Inferior parietal cortex (tissue), 1 donor: ENCODE measurements at regions not wholly inside any gene's neighbourhood (a gene's known extent, or its start where the extent isn't known, plus 50 kb on each side); places are given as distances from the start of the nearest gene placed in this dataset.

ENCODE experiments used
- DNase-seq: peaks from one replicate; pipeline ENCODE4 v3.0.0-alpha.2; 2016; ENCODE audit errors: extremely low spot score

DNA sequence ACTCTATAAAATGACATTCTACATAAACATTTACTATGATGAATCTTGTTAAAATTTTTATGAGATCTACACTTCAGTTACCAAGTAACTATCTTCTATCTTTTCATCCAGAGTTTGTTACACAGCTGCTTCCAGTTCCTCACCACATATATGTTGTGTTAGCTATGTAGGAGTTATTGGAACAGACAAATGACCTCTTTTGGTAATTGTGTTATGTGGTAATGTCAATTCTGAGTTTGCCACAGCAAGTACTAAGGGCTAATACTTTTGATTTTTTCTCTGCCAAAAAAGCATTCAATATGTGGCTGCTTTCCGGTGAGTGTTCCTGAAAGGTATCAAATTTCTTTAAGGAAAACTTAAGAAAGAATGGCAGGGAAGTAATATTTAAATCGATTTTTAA lies 573.9 kb upstream of the PCDH15 start:
- no peak for DNase-seq

DNA sequence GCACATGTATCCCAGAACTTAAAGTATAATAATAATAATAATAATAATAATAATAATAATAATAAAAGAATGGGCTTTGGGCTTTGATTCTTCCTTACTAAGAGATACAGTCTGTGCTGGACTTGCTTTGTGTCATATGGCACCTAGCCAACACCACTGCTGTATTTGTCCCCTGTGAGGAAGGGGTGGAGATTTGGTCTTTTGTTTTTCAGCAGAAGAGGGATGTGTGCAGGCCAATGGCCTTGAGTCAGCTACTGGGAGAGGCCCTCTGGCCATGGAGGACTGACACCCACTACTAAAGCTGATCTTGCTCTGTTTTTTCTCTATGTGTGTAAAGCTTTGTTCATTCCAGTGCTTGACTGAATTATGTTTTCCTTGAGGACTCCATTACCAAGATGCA lies 573.0 kb upstream of the PCDH15 start:
- DNase-seq: no peak

DNA sequence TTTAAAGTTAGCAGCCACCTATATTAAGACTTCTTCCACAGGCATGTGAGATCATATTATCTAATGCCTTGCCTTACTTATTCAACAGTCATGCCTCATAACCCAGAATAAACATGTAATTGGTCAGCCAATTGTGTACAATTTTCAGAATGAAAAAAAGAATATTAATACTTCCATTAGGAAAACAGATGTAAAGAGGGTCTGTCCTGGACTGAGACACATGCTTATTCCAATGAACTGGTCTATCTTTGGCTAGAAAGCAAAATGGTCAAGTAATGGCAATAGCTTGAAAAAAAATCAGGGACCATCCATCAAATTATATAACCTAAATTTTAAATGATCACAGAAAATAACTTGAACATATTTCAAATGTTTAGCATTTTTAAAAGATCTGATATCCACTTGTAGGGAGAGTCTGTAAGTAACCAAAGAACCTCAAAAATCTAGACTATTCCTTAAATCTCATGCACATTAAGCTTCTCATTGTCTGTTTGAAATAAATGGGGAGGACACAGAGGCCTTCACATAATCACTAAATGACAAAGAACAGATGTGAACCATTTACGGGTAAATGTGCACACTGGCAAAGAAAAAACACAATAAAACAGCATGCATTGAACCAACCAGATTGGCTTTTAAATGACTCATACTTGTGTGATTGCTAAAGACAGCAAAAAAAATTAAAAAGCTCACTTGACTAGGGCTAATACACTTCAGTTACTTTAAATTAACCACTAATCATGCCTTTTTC lies 568.8 kb upstream of the PCDH15 start:
- DNase-seq: no peak

DNA sequence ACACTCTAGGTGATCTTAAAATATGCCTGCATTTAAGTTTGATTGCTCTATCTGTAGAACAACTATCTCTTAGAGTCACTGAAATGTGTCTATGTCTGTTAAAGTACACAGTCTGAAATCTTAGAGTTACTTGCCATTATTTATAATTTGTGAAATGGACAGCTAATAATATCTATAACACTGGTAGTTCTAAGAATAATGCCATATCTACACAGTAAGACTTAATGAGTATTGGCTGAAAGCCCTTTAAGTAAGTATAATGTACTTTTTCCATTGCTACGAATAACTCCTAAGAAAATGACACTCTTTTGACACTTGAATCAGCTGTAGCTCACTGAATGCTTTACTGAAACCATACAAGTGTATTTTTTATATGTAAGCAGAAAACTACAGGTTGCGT lies 567.4 kb upstream of the PCDH15 start:
- DNase-seq: no peak

DNA sequence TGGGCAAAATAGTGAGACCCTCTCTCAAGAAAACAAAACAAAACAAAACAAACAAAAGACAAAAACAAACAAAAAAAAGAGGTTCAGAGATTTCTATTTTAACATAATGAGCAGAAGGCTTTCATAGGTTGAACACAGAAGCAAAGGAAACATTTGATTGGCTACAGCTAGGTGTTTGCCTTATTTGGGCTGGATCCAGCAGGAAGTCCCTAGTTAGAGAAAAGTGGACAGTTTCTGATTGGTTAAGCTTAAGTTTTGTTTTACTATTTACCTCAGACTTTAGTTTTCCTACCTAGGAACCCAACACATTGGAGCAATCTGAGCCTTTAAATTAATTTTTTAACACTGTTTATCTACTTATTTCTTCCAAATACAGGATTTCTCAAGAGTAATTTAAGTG lies 566.5 kb upstream of the PCDH15 start:
- DNase-seq: no peak

DNA sequence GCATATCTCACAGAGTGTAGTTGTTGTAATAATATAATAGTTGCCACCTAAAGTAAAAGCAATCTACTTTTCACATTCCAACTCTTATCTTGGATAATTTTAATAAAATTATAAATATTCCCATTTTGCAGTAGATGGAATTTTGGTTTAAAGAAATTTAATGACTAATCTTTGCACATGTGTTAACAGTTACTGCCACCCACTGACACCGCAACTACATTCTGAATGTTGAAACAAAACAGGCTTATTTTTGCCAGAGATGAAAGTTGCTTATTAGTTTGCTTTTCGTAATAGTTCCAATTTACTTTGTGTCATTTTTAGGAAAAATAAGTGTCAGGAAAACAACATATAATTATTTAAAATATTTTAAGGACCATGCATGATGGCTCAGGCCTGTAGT lies 557.5 kb upstream of the PCDH15 start:
- no peak for DNase-seq

DNA sequence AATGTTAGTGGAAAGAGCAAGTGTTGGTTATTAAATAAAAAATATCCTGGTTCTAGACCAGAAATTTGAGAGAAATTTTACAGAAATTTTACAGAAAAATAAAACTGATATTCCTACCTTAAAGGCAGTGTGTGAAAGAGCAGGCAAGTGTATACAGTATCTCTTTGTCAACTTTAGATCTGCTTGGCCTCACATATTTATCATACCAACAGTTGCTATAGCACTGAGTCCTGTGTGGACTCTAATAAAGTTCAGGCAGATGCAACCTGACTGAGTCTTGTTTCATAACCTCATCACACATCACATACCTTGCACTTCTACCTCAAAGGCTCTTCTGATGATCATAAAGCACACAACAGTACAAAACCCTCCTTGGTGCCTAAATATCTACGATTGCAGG lies 552.4 kb upstream of the PCDH15 start:
- no peak for DNase-seq

DNA sequence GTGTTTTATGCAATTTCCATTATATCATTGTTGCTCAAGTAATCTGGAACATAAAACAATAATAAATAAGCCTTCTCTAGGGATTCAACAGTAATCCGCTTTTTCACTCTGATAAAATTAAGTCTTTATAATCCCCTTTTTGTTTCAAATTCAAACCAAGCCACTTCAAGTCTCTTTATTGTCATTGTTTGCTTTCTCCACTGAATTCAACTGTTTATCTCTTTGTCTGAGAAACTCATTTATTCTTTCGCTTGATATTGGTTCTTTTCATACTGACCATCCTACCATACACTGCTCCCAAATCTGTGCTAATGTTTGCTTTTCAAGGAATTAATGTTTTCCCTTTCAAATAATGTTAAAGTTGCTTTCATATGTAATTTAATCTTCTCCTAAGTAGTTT lies 550.4 kb upstream of the PCDH15 start:
- DNase-seq: no peak

DNA sequence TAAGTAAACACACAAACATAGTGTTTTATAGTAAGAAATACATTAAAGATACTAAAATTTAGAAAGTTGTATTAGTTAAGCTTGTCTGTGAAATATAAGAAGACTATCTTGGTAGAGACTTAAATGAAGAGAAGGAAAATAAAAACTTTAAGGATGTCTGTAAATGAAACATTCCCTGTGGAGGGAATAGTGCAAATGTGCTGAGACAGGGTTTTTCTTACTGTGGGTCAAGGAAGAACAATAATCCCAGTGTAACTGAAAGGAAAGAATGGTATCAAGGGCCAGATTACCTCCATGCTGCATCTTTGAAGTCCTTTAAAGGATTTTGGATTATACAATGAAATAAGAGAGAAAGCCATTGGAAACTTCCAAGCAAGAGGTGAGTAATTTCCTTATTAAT lies 547.5 kb upstream of the PCDH15 start:
- DNase-seq: no peak

DNA sequence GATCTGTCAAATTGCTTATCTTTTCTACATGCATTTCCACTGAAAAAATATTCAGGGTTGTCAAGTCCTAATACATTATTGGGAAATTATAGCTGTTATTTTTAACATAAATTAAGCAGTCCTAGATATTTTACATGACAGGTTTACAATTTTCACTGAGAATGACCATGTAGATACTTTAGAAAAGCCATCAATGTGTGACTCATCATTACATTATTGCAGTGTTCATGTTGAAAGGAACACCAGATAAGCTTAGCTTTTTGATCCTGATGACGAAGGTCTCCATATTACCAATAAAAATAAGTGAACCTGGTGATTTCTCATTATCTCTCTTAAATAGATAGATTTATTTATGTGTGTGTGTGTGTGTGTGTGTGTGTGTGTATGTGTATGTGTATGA lies 529.5 kb upstream of the PCDH15 start:
- no peak for DNase-seq

DNA sequence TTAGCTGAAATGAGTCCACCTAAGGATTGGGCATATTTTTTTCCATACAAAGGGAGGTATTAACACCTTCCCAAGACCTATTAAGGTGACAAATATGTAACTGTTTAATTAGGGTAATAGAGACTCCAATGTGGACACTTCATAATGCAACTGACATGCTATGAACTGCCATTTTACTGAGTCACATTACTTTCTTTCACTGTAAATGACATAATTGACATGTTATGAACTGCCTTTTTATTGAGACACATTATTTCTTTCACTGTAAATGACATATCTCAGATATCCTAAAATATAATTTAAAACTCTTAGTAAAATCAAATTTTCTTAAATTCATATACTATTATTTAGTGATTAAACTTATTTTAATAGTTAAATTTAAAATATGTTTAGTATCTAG lies 528.8 kb upstream of the PCDH15 start:
- no peak for DNase-seq

DNA sequence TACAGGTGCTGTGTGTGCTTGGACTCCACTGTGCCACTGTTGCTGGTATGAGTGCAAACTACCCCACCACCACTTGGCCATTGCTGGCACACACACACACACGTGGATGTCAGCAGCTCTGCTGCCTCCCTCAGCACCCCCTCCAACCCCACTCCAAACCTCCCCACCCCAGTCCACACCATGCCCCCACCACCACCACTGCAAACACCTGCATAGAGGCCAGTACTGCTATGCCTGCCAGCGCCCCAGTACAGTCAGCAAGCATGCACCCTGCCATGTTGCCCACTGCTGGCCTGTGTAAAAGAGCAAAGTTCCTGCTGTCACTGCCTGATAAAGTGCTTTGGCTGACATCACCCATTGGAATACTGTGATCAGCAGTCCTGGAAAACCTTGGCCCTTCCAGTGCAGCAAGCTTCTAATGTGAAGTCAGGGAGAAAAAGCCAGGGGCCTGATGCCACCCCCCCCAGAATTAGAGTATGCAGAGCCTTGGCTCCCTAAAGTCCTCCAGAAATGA lies 519.2 kb upstream of the PCDH15 start:
- no peak for DNase-seq

DNA sequence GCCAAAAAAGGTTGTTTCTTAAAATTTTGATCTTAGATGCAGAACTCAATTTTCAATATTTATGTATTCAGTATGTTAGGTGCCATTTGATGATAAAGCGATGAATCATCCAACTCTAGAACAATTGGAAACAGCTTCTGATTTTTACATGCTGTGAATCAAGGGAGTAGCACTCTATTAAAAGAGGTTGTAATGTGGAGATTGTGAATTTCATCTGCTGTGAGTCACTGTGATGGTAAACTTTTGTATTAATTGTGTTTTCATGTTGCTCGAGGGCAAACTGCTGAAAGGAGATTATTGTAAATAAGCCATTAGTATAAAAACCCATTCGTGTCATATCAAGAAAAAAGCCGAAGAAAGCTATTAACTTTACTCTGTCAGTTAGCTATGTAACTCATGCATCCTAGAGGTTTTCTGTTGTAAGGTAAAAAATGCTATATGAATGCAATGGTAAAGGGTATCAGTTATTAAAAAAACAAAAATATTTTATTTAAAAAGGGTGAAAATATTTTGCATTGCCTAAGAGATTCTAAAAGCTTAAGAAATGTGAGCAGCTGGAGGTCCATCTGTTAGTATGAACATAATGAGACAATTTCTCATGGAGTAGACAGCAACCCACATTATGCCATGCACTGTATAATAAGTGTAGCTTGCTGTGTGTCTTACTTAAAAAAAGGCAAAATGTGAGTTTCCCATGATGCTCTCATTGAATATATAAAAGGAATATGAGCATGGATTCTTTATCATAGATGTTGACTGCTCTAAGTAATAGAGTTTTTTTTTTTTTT lies 511.0 kb upstream of the PCDH15 start:
- peak; percentile 28 for DNase-seq

DNA sequence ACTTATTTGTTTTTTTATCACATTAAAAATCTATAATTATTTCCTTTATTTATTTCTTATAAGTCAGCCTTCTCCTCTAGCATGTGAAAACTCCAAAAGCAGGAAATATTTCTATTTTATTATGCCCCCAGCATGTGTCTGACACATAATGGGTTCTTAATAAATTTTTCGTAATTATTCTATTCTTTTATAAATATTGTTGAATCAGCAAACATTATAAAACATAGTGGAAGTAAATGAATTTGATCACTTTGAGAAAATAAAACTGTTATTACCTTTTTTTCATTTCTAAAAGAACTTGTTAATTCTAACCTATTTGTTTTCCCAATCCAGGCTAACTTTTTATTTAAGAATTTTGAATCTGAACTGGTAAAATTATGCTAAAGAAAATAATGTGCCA lies 509.1 kb upstream of the PCDH15 start:
- no peak for DNase-seq

DNA sequence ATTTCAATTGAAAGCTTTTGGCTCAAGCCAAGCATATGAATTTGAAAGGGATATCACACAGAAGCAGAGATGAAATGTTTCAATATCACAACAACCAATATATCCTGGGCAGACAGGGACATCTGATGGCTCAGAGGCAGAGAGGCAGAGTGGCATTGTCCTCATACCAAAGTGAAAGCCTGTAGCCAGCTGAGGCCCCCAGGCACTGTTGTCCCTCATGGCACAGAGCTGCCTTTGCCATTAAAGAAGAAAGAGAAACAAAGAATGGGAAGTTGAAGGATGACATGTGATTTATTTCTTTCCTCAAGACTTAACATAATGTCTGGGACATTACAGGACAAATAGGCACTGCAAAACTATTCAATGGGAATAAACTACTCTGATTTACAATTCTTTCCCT lies 504.3 kb upstream of the PCDH15 start:
- no peak for DNase-seq

DNA sequence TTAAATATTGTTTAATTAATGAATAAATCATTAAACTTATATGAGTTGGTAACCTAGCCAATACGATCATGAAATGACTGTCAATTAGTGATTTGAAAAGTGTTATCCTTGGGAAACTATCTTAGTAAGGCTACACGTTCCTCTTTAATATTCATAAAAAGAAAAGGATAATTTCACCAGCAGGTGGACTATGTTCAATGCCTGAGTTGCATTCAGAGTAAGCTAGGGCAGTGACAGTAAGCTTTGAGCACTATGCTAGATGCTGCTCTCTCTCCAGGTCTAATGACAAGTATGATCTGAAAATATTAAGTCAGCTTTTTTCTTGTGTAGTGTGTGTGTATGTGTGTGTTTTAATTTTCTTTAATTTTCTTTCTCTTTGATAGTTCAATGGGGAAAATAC lies 486.3 kb upstream of the PCDH15 start:
- no peak for DNase-seq

DNA sequence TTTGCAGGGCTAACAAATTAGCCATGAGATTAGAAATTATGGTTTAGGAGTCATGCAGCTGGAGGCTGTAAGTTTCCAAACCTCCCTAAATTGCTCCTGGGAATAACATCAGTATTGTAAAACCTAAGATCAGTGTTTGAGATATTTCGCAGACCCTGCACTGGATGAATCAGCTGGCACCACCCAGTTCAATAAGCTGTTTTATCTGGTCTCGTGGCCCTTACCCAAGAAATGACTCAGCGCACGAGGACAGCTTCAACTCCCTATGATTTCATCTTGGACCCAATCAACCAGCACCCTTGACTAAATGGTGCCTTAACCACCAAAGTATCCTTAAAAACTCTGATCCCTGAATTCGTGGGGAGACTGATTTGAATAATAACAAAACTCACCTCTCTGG lies 482.0 kb upstream of the PCDH15 start:
- no peak for DNase-seq

DNA sequence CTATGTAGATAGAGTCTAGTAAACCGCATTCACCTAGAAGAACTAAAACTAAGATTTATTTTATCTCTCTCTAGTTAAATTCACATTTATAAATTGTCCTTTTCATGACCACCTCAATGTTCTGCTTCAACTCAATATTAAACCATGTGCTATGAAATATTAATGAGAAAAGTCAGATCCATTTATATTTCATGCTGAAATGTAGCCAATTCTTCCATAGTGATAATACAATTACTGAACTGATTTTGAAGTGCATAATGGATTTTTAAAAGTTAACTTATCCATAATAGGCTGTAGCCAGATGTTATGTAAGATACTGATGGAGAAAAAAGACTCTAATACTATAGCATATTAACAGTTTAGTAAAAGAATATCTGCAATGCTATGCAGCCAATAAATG lies 479.7 kb upstream of the PCDH15 start:
- DNase-seq: no peak

DNA sequence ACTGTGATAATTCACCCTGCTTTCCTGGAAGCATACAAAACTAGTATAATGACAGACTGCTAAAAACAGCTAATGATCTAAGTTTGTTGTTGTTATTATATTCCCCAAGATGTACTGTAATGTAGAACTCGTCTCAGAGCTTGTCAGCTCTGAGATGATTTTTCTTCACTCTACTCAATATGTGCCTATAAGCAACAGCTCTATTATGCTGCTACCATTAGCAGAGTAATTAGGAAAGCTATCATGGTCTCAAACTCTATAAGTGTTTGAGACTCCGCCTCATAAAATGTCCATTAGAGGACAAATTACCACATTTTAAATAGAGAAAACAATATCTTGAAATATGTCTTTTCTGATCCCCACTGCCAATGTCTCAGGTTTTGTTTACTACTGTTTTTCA lies 476.5 kb upstream of the PCDH15 start:
- no peak for DNase-seq

DNA sequence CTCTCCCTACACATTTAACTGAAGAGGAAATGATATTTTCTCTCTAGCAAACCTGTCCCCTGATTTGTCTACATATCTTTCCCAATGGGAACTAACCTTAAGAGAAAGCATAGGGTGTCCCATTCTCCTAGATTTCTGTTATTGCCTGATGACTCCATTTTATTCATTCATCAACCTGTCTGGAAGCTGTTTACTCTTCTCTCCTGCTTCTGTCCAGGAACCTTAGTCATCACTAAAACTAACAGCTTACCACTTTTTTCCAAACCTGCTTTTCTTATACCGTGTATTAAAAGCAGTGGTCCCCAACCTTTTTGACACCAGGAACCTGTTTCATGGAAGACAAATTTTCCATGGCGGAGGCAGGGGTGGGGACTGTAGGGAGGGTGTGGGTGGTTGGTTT lies 473.3 kb upstream of the PCDH15 start:
- DNase-seq: no peak

DNA sequence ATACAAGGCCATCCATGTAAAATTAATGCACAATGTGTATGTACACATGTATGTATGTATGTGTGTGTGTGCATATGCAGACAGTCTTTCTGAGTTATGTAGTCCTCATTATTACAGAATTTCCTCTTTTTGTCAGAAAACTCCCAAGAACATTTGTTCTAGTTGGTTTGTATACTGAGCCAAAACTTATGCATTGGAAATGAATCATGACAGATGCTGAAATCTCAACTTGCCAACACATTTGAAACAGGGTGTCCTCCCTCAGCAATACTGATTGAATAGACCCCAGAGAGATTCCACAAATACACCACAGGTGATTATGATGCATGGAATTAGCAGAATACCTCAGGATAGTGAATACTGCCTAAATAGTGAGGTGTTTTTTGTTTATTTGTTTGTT lies 472.9 kb upstream of the PCDH15 start:
- peak; percentile 40 for DNase-seq

DNA sequence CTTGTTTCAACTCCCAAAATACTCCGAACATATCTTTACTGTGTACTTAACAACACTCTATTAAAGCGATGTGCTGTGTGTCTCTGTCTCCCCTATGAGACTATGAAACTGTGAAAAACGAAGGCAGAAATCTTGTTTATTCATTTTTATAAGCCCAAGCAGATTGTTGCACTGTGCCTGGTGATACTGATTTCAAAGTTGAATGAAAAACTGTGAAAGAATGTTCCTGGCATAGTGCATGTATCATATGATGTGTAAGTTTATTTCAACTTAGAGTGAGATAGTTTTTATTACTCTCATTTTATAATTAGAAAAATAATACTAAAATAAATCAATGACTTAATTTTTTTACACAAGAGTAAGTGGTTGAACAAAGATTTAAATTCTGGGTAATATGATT lies 471.9 kb upstream of the PCDH15 start:
- DNase-seq: peak; percentile 22

DNA sequence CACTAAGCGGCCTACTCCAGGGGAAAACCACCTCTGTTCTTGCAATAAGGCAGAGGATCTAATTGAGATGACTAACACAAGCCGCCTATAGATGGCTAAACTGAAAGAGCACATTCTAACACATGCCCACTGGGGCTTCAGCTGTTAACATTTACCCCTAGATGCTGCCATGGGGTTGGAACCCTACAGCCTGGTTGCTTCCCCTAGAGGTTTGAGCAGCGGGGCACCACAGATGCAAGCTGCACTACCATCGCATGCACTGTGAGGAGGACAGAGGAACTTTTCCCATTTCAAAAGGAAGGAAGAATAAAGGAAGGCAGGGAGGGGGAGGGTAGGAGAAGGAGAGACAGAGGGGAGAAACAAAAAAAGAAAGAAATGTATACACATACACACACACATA lies 465.8 kb upstream of the PCDH15 start:
- no peak for DNase-seq
